ENCODE measurements at regions not wholly inside any gene's neighbourhood (a gene's known extent, or its start where the extent isn't known, plus 50 kb on each side); places are given as distances from the start of the nearest gene placed in this dataset.

- Mint-ChIP-seq H3K27ac (no peak overlapping the region), H3K4me1 (ENCODE audit: low read depth) (no peaks in the 10 kb centered on the region), H3K27me3 (peaks cover 3% of the 10 kb centered on the region), H3K4me3 (no peak overlapping the region), H3K9me3 (ENCODE audit: low read depth) (no peaks in the 10 kb centered on the region), H3K36me3 (no peaks in the 10 kb centered on the region)
Measured at GRCh38 chr17:72408641-72409040, 287.8 kb downstream of the SOX9 start.

DNA sequence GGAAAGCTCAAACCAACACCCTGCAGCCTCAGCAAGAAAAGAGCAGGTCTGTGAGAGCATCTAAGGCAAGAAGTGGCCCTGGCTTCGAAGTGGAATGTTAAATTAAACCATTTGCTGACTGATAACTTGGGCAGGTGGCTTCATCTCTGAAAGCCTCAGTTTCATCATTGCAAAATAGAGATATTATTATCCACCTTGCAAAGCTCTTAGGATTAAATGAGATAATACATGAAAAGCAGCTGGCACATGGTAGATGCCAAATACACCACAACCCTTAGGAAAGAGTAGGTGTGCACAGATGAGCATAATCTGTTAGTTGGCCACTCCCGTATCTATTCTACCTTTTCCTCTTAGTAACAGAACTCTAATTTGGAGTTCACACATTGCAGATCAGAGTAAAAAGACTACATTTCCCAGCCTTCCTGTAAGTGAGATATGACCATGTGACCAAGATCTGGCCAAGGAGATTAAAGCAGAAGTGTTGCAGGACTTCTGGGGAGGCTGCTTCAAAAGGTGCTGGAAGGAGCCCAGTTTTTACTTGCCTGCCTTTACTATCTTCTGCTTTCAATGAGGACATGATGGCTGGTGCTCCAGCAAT is 288.7 kb downstream of the SOX9 start:
- H3K27me3 Mint-ChIP-seq, result peaks cover 3% of the 10 kb centered on the region
- no peak overlapping the region for H3K27ac Mint-ChIP-seq
- no peaks in the 10 kb centered on the region for H3K9me3 Mint-ChIP-seq (ENCODE audit: low read depth)
- no peaks in the 10 kb centered on the region for H3K4me1 Mint-ChIP-seq (ENCODE audit: low read depth)
- H3K4me3 Mint-ChIP-seq, result no peak overlapping the region
- H3K36me3 Mint-ChIP-seq, result no peaks in the 10 kb centered on the region

- H3K4me1 Mint-ChIP-seq (ENCODE audit: low read depth), result no peaks in the 10 kb centered on the region
- H3K9me3 Mint-ChIP-seq (ENCODE audit: low read depth), result no peaks in the 10 kb centered on the region
- no peaks in the 10 kb centered on the region for H3K36me3 Mint-ChIP-seq
- no peak overlapping the region for H3K27ac Mint-ChIP-seq
- H3K27me3 Mint-ChIP-seq, result peaks cover 1% of the 10 kb centered on the region
- H3K4me3 Mint-ChIP-seq, result no peak overlapping the region
Measured at GRCh38 chr17:72411124-72411563, 290.3 kb downstream of the SOX9 start.

DNA sequence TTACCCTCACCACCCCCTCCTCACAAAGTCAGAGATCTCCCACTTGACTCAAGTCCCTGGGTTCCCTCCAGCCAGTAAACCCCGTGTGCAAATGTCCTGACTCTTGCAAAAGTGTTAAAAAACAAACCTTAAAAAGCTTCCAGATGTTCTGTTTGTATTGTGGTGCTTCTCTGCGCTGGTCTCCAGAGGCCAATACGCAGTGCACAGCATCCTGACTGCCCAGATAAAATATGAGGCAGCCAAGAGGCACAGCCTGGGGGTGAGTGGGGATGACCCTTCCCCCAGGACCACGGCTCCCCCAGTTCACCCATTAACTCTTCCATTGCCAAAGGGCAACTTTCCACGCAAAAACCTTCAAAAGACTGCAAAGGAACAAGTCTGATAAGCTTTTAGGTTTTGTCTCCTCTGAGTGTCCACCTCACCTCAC is 291.8 kb downstream of the SOX9 start:
- no peak overlapping the region for H3K4me3 Mint-ChIP-seq
- no peak overlapping the region for H3K27ac Mint-ChIP-seq
- H3K9me3 Mint-ChIP-seq (ENCODE audit: low read depth), result no peaks in the 10 kb centered on the region
- H3K4me1 Mint-ChIP-seq (ENCODE audit: low read depth), result no peaks in the 10 kb centered on the region
- no peaks in the 10 kb centered on the region for H3K36me3 Mint-ChIP-seq
- peaks cover 1% of the 10 kb centered on the region for H3K27me3 Mint-ChIP-seq

GRCh38 chr17:72413077-72414031 is 292.5 kb downstream of the SOX9 start:
- Mint-ChIP-seq H3K36me3 (peaks cover 2% of the 10 kb centered on the region), H3K9me3 (ENCODE audit: low read depth) (peaks cover 3% of the 10 kb centered on the region), H3K4me1 (ENCODE audit: low read depth) (no peaks in the 10 kb centered on the region), H3K27ac (no peak overlapping the region), H3K4me3 (no peak overlapping the region), H3K27me3 (peaks cover 4% of the 10 kb centered on the region)

DNA sequence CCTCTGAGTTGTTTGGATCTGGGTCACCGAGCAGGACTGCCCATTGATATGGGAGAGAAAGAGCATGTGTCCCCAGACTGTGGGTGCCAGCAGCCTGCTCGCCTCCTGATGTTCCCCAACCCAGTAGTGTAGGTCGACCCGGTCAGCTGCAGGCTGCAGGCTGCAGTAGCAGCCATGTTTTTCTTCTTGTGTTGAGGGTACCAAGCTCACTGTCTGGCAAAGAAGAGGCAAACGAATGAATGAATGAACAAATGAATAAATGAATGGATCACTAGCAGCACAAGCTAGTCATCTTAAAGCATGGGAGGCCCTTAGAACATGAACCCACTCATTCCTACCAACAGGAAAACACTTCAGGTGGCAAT is 293.2 kb downstream of the SOX9 start:
- Mint-ChIP-seq H3K27me3 (peaks cover 4% of the 10 kb centered on the region), H3K36me3 (peaks cover 2% of the 10 kb centered on the region), H3K4me3 (no peak overlapping the region), H3K9me3 (ENCODE audit: low read depth) (peaks cover 4% of the 10 kb centered on the region), H3K27ac (no peak overlapping the region), H3K4me1 (ENCODE audit: low read depth) (no peaks in the 10 kb centered on the region)

DNA sequence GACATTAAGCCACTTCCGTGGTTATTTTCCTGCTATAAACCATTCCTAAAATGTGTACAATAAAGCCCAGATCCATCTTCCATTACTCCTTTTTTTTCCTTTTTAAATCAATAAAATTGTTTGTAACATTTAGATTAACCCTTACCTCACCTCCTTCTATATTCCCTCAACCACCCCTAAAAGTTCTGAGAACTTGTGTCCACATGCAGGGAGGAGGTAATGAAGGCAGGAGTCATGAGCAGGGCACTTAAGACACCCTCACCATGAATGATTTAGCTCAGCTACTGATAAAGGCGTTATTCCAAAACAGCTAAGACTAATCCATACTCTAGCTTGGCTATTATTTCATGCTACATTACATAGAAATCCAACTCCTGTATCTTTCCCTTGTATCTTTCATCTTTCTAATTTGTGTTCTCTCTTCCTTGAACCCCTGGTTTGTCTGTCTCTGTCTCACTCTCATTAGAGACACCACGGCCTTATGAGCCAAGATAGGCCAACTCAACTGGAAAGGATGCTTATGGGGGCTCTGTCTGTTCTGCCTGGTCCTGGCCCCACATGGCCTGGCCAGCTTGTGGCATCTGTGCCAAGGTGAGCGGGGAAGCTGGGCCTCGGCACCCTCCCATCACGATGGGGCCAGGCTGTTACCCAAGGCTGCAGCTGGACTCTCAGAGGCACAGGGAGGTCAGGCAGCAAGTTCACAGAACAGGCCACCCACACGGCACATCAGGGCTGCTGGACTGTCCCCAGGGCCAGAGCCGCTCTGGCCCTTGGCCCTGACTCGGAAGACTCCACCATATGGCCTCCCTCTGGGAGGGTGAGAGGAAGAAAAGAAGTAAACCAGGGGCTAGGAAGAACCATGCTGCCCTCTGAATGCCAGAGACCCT is 294.4 kb downstream of the SOX9 start:
- Mint-ChIP-seq H3K4me1 (ENCODE audit: low read depth) (no peaks in the 10 kb centered on the region), H3K27me3 (peaks cover 4% of the 10 kb centered on the region), H3K9me3 (ENCODE audit: low read depth) (peaks cover 4% of the 10 kb centered on the region), H3K4me3 (no peak overlapping the region), H3K27ac (no peak overlapping the region), H3K36me3 (peaks cover 2% of the 10 kb centered on the region)

DNA sequence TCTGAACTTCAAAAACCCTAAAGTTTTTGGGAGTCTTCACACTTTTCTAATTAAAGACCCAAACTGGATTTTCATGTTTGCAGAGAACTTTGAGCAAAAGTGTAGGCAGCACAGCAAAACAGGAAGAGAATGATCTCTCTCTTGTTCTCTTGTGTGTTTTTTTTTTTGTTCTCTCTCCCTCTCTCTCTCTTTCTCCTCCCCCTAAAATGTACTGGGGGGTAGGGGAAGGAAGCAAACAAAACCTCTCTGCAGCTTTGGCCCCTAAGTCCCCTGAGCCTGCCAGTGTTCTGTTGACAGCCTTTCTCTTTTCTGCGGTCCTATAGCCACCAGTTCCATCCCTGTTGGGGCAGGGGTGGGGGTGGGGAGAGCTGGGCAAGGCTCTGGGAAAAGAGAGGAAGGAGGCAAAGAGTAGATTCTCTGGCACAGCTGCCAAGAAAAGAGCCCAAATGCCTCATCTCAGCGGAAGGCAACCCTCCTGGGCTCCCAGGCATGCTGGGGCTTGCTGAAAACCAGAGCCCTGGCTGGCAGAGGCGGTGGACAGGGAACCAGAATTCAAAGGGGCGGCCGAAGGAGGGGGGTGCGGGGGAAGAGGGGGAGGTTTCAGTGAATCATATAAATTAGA is 295.3 kb downstream of the SOX9 start:
- peaks cover 4% of the 10 kb centered on the region for H3K9me3 Mint-ChIP-seq (ENCODE audit: low read depth)
- H3K4me1 Mint-ChIP-seq (ENCODE audit: low read depth), result no peaks in the 10 kb centered on the region
- peaks cover 4% of the 10 kb centered on the region for H3K27me3 Mint-ChIP-seq
- H3K27ac Mint-ChIP-seq, result no peak overlapping the region
- H3K4me3 Mint-ChIP-seq, result no peak overlapping the region
- peaks cover 2% of the 10 kb centered on the region for H3K36me3 Mint-ChIP-seq

GRCh38 chr17:72416905-72417304 is 296.1 kb downstream of the SOX9 start:
- H3K36me3 Mint-ChIP-seq, result peaks cover 2% of the 10 kb centered on the region
- peaks cover 4% of the 10 kb centered on the region for H3K9me3 Mint-ChIP-seq (ENCODE audit: low read depth)
- H3K27me3 Mint-ChIP-seq, result peaks cover 4% of the 10 kb centered on the region
- no peak overlapping the region for H3K27ac Mint-ChIP-seq
- peaks cover 4% of the 10 kb centered on the region for H3K4me1 Mint-ChIP-seq (ENCODE audit: low read depth)
- no peak overlapping the region for H3K4me3 Mint-ChIP-seq

GRCh38 chr17:72417627-72418026 is 296.8 kb downstream of the SOX9 start:
- peaks cover 4% of the 10 kb centered on the region for H3K9me3 Mint-ChIP-seq (ENCODE audit: low read depth)
- peaks cover 2% of the 10 kb centered on the region for H3K36me3 Mint-ChIP-seq
- no peak overlapping the region for H3K27ac Mint-ChIP-seq
- H3K4me3 Mint-ChIP-seq, result no peak overlapping the region
- H3K27me3 Mint-ChIP-seq, result peaks cover 4% of the 10 kb centered on the region
- peaks cover 4% of the 10 kb centered on the region for H3K4me1 Mint-ChIP-seq (ENCODE audit: low read depth)

DNA sequence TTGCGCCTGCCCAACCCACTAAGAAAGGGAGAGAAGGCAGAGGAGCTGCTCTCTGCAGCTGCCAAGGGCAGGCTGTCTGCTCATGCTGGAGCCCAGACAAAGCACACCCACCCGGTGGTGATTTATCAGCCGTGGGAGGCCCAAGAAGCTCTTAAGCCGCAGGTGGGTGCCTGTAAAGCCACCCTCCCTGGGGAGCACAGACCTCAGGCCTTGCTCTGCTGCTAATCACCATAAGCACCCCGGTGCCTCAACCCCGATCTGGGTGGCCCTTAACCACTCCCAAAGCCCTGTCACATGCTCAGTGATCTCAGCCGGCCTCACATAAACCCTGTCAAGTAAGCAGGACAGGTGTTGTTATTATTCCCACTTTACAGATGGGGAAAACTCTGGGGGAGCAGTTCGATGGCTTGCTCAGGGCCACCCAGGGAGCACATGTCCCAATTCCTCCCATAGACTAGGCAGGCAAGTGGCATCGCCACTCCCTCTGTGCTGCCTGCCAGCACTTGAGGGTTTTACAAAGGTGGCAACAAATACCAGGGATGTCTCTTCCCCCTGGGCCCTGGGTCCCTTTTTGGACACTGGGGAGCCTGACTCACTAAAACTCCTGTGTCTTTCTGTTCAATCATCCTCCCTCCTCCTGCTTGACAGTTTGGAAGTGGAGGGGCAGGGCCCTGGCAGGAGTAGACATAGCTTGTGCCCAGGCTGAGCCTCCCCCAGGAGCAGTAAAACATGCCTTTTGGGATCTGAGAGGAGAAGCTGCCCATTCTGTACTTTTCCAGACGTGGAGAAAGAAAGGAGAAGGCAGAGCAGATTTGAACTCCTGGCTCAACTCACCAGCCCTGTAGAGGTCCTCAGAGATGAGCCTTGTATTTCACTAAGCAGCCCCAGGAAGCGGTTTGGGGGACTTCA is 299.3 kb downstream of the SOX9 start:
- Mint-ChIP-seq H3K4me1 (ENCODE audit: low read depth) (peaks cover 4% of the 10 kb centered on the region), H3K9me3 (ENCODE audit: low read depth) (peaks cover 4% of the 10 kb centered on the region), H3K27me3 (peaks cover 3% of the 10 kb centered on the region), H3K4me3 (no peak overlapping the region), H3K27ac (no peak overlapping the region), H3K36me3 (peaks cover 2% of the 10 kb centered on the region)

- H3K27ac Mint-ChIP-seq, result no peak overlapping the region
- peaks cover 4% of the 10 kb centered on the region for H3K9me3 Mint-ChIP-seq (ENCODE audit: low read depth)
- no peak overlapping the region for H3K4me3 Mint-ChIP-seq
- peaks cover 3% of the 10 kb centered on the region for H3K27me3 Mint-ChIP-seq
- H3K36me3 Mint-ChIP-seq, result peaks cover 2% of the 10 kb centered on the region
- peaks cover 4% of the 10 kb centered on the region for H3K4me1 Mint-ChIP-seq (ENCODE audit: low read depth)
Measured at GRCh38 chr17:72420775-72421127, 299.9 kb downstream of the SOX9 start.

DNA sequence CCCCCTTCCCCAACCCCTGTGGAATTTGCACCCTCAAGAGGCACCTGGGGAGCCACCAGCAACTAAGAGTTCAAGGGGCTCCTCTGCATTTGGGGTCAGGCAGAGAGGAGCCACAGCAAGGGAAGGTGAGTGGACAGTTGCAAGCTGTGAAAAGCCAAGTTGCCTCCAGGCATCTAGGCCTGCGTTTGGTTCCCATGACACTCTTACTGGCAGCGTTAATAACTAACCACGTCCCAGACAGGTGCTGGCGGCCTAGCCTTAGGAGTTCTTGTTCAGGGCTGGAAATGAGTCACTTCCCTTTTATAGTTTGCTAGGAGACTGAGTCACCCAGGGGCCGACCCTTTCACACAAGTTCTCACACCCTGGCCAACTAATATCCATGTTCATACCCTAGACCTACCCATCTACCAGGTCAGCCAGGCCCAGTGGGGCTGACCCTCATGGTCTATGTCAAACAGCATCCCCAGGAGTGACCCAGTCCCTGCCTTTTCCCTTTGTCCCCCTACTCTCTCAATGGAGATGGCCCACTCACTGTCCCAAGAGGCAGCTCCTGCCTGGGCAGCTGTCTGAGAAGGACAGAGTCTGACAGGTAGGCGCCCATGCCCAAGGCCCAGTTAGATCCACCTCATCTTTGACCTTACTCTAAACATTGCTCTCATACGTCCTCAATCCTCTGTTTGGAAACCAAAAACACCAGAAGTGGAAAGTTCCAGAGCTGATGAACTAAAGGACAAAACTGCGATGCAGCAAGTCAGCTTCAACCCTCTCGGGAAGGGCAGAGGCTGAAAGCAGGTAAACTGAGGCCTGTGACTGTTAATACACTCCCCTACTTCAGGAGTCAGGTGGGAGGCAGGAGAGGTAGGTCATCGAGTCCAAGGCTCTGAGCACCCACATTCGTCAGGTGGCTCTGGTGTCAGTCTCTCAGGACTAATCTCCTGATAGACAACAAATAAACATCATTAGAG is 300.6 kb downstream of the SOX9 start:
- Mint-ChIP-seq H3K36me3 (peaks cover 2% of the 10 kb centered on the region), H3K27ac (no peak overlapping the region), H3K4me1 (ENCODE audit: low read depth) (peaks cover 4% of the 10 kb centered on the region), H3K4me3 (no peak overlapping the region), H3K9me3 (ENCODE audit: low read depth) (peaks cover 4% of the 10 kb centered on the region), H3K27me3 (peaks cover 3% of the 10 kb centered on the region)

Measured in activated naive CD8-positive, alpha-beta T cell (primary cell).